ENCODE measurements at regions not wholly inside any gene's neighbourhood (a gene's known extent, or its start where the extent isn't known, plus 50 kb on each side); places are given as distances from the start of the nearest gene placed in this dataset.

GRCh38 chr2:236693531-236693930 is 123.9 kb downstream of the ACKR3 start:
- TF ChIP-seq, protein P1, sequence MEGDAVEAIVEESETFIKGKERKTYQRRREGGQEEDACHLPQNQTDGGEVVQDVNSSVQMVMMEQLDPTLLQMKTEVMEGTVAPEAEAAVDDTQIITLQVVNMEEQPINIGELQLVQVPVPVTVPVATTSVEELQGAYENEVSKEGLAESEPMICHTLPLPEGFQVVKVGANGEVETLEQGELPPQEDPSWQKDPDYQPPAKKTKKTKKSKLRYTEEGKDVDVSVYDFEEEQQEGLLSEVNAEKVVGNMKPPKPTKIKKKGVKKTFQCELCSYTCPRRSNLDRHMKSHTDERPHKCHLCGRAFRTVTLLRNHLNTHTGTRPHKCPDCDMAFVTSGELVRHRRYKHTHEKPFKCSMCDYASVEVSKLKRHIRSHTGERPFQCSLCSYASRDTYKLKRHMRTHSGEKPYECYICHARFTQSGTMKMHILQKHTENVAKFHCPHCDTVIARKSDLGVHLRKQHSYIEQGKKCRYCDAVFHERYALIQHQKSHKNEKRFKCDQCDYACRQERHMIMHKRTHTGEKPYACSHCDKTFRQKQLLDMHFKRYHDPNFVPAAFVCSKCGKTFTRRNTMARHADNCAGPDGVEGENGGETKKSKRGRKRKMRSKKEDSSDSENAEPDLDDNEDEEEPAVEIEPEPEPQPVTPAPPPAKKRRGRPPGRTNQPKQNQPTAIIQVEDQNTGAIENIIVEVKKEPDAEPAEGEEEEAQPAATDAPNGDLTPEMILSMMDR (IDR thresholded peaks at IDR 0.05; ENCODE audit: low read length) = no peak
- TF ChIP-seq EZH2phosphoT487 (IDR thresholded peaks at IDR 0.05; ENCODE audit: low read length) = no peak
